Stimulated activated naive CD4-positive, alpha-beta T cell treated with Interleukin-2 at 50 U/mL for 16 hours (primary cell): ENCODE measurements at regions not wholly inside any gene's neighbourhood (a gene's known extent, or its start where the extent isn't known, plus 50 kb on each side); places are given as distances from the start of the nearest gene placed in this dataset.

Experiments used
- DNase-seq: peaks from one replicate; lab custom pipeline; 2025; lab: John Stamatoyannopoulos, UW

DNA sequence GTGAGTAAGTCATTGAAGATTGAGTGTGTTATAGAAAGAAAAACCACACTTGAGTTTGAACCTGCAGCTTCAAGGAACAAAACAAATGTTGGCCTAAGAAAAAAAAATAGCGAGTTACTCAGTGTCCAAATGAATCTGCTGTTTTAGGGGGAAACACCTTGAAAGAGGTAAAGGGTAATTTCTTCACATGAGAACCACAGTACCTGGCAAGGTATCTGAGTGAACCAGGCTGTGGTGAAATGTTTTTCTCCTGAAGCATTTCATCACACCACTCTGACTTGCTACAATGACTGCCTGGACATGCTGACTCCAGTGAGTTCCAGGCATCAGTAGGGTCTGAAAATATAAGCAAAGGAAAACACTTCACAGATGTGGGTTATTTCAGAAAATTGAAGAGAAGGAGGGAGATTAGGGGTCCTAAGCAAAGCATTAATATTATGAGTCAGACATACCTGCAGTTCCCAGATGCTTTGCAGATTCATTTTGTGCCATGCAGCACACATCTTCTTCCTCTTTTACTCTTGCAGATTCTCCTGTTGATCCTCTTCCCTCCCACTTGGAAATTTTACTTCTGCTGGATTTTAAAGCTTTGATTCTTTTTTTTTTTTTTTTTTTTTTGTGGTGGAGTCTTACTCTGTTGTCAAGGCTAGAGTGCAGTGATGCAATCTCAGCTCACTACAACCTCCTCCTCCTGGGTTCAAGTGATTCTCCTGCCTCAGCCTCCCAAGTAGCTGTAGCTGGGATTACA, 206.2 kb upstream of the SGK1 start:
- no peak for DNase-seq

DNA sequence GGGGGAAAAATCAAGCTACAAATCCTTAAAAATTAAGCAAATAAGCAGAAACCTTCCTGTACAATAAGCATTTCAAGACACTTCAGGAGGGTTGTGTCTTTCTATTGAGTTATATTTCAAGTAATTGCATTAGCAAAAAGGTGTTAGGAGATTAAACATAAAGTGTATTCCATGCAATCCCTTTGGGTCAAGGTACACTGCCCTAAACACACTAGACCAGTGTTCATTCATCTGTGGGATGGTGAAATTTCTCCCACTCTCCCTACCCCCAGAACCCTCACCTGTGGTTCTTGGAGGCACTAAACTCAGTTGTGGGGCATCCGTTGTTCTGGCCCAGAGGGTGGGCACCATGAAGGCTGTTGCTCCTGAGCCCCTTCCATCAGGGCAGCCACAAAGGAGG, 205.1 kb upstream of the SGK1 start:
- DNase-seq = no peak

DNA sequence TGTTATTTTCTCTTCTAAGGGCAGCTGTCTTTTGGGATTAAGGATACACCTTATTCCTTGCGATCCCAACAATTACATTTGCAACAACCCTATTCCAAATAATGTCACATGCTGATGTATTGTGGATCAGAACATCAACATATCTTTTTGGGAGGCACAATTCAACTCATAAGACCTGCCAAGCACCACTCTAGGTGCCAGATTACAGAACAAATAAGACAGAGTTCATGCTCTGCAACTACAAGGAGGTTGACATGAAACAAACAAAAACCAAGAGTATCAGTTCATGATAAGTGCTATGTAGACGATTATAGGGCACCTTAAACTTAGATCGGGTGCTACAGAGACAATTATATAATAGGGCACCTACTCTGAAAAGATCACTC, 203.2 kb upstream of the SGK1 start:
- DNase-seq = no peak

DNA sequence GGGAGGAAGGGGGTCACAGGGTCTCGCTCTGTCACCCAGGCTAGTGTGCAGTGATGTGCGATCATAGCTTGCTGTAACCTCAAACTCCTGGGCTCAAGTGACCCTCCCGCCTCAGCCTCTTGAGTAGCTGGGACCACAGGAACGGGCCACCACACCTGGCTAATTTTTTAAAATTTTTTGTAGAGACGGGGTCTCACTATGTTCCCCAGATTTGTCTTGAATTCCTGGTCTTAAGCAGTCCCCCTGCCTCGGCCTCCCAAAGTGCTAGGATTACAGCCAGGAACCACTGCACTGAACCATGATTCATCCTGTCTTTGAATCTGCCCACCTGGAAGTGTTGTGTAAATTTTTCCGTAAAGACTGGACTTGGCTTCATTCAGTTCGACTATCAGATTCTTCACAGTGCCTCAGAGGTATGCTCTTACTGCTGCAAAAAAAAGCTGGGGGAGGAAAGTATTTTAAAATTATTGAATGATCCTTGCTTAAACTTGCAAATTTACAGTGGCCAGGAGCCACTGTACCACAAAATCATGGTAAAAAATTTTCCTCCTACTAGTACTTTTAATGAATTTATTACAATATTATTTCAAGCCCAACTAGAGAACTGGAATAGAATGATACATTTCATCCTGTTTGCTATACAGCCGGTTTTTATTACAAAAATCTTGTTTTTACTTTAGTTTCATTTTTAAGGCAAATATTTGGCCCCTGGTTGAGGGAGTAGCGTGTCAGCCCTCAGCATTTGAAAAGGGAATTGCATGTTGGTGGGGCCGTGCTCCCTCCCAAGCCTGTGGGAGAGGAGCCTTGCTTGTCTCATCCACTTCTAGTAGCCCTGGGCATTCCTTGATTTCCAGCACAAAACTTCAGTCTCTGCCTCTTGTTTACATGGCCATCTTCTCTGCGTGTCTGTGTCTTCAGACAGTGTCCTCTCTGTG, 202.5 kb upstream of the SGK1 start:
- no peak for DNase-seq

DNA sequence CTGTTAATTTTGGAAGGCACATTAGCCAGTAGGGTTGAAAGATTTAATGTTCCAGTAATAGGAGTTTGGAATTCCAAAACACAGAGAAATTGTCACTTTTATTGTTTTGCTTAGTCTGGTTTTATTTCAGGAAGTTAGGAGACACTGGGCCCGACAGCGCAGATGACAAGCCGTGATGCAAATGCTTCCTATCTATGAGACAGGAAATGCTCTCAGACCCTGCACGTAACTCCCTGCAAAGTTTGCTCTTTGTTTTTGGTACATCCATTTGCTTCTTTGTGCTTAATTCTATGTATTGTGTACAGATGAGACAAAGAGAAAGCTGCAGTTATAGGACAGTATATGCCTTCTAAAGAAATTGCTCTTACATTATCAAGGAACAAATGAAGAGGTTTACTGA, 201.6 kb upstream of the SGK1 start:
- no peak for DNase-seq

DNA sequence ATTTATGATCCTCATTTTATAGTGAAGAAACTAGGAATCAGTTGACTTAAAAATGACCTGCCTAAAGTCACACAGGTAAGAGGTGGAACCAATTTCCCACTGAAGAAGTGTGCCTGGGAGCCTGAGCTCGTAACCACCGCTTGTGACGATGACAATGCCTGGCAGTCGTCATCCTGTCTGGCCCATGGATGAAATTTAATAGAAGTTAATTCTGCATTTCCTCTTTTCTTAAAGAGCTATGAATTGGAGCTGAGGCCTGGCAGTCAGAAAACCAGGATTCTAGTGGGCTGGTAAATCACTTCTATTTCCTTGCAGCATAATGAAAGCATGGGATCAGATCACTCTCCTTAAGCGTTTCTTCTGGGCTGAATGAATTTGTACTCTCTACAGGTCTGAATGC, 200.0 kb upstream of the SGK1 start:
- no peak for DNase-seq

DNA sequence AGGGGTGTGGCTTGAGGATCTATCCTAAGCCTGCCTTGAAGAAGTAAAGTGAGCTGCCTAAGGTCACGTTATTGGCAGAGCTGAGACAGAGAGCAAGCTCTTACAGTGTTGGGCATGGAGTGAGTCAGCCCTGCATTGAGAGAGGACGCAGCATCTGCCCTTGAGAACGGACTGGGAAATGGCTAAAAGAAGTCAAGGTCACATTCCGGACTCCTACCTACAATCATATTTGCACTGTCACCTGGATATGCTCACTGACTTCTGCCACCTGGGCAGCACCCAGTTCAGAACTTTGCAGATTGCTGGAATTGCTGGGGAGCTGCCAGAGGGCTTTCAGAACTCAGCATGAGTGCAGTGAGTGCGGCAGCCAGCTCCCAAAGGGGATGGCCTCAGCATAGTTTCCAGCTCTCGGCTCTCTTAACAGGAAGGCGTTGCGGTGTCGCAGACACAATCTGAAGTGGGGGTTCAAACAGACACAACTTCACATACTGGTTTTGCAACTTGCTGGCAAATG, 199.3 kb upstream of the SGK1 start:
- no peak for DNase-seq

DNA sequence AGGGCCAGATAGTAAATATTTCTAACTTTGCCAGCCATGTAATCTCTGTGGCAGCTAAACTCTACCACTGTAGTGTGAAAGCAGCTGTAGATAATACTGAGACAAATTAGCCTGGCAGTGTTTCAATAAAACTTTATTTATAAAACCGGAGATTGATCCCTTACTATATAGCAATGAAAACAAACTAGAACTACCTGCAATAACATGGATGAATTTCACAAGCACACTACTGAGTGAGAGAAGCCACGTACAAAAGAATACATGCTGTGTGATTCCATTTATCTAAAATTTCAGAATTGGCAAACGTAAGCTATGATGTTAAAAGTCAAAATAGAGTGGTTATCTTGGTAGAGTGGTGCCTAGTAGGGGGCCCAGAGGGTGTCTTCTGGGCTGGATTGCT, 198.7 kb upstream of the SGK1 start:
- DNase-seq = no peak

DNA sequence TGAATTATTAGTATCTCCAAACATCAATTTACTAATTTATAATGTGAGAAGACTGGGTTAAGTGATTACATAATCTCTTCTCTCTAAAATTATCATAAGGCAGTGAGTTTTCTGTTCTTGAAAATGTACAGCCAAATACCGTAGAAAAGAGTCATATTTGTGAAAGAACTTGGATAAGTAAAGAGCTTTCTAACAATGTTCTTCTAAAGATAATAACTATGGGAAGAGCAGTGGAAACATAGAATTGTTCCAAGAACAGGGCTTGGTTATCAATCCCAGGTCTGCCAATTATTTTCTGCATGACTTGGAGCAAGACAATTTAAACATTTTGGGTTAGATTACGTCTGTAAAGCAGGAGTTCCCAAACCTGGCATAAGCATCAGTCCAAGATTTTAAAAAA, 198.1 kb upstream of the SGK1 start:
- DNase-seq = no peak

DNA sequence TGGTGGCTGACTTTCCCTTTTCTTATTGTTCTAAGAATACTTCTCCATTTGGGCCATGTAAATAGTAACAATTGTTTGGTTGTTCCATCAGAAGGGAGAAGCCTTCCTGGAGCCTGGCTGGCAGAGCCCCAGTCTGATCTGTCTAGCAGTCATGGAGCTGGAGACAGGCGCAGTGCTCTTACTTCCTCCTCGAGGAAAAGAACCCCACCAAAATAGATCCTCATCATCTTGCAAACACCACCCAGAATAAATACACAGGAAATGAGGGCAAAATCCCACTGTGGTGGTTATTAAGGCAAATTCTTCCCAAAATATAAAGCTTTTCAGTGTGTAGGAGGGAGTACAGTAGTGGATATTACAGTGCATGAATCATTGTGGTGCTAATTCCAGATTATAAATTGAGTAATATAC, 195.1 kb upstream of the SGK1 start:
- DNase-seq = no peak

DNA sequence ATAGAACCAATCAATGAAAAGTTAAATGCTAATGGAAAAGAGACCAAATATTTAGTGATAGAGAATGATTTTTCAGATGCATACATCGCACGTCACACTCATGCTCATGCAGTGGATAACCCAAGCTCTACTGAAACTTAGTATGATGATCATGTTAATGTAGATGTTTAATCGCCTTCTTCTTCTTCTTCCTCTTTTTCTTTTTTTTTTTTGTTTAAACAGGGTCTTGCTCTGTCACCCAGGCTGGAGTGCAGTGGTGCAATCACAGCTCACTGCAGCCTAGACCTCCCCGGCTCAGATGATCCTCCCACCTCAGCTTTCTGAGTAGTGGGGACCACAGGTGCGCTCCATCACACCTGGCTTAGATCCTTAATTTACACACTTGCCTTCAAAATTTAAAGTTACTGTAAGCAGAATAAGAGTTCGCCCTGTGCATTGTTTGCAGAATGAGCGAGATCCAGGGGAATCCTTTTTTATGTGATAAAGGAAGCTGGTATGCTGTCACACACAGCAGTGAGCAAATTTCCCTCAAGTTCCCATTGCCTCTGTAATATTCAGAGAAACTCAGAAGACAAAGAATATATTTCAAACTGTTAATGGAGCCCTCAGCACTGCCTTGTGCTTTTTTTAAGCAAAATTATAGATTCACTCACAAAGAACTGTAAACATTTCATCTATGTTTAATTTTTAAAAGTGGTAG, 194.2 kb upstream of the SGK1 start:
- DNase-seq = no peak

DNA sequence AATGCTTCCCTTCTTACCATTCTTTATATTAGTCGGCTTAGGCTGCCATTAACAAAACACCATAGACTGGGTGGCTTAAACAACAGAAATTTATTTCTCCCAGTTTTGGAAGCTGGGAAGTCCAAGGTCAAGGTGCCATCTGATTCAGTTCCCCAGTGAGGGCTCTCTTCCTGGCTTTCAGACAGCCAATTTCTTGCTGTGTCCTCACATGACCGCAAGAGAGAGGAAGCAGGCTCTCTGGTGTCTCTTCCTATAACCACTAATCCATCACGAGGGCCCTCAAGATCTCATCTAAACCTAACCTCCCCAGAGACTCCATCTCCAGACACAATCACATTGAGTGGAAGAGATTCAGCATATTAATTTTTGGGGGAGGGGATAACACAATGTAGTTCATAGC, 193.0 kb upstream of the SGK1 start:
- no peak for DNase-seq

DNA sequence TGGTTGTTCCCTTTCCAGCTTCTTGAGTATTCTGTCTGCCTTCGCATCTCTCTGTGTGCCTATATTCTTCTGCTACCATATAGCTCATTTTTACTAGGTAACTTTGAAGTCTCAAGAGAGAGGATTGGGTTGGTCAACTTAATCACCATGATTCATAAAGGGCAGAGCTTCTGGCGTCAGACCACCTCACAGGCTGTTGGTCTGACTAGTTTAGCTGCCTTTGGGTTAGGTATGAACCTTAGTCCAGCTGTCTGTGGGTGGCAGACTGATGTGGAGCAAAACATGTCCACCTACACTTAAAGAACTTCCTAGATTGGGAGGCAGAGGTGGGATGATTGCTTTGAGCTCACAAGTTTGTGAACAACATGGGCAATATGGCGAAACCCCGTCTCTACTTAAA, 192.2 kb upstream of the SGK1 start:
- no peak for DNase-seq

DNA sequence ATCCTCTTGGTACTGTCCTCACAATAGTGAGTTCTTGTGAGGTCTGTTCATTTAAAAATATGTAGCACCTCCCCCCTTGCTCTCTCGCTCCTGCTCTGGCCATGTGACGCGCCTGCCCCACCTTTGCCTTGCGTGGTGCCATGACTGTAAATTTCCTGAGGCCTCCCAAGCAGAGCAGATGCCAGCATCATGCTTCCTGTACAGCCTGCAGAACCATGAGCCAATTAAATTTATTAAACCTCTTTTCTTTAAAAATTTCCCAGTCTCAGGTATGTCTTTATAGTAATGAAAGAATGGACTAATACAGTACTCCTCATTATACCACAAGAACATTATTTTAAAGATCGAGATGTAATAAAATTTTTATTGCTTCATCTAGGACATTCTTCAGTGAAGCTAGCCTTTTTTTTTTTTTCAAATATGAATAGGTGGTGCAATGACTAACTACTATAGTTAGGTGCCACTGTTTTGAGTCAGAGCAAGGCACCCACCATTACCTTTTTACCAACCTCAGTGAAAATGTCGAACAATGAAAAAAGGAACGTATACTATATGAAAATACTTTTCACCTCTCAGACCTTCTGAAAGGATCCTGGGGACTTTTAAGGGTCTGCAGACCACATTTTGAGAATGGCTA, 191.1 kb upstream of the SGK1 start:
- no peak for DNase-seq

DNA sequence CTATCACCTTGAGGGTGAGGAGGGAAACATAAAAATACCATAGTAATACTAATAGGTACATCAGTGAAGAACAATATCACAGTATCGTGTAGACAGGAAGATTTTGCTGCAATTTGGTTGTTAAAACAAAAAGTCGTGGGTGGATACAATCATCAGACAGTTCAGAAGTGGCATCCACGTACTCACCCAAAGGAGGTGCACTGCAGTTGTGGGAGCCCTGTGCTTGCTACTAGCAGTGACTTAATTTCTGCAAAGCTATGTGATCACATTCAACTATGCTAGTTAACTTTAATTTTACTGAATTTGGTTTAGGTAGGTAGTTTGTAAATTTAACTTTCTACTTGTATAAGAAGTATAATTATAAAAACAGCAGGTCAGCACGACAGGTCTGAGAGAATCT, 188.2 kb upstream of the SGK1 start:
- no peak for DNase-seq

DNA sequence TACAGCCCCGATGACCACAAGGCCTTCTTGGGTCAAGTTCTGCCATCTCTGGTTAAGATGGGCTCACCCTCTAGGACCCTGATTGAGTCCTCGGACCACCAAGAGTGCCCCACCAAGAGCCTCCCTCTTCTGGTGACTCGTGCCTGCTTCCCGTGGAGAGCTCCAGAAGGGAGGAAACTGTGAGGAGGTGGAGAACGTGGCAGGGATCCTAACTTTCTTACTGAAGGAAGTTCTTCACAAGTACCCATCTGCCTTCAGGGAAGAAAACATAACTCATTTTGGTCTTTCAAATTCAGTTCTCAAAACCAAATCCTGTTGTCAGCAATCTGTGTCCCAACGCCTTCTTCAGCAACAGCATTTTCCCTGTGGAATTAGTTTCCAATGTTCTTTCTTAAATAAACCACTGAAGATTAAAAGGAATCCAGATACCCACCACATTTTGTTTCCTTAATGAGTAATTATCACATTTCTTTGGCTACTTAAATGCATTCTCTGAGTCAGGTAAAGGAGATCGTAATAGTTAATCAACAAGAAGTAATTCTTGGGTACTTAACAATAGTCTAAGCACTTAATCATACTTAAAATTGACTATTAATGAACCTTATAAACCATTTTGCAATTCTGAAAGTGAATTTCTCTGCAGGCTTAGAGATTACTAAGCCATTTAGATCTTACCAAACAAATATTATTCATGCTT, 185.8 kb upstream of the SGK1 start:
- no peak for DNase-seq

DNA sequence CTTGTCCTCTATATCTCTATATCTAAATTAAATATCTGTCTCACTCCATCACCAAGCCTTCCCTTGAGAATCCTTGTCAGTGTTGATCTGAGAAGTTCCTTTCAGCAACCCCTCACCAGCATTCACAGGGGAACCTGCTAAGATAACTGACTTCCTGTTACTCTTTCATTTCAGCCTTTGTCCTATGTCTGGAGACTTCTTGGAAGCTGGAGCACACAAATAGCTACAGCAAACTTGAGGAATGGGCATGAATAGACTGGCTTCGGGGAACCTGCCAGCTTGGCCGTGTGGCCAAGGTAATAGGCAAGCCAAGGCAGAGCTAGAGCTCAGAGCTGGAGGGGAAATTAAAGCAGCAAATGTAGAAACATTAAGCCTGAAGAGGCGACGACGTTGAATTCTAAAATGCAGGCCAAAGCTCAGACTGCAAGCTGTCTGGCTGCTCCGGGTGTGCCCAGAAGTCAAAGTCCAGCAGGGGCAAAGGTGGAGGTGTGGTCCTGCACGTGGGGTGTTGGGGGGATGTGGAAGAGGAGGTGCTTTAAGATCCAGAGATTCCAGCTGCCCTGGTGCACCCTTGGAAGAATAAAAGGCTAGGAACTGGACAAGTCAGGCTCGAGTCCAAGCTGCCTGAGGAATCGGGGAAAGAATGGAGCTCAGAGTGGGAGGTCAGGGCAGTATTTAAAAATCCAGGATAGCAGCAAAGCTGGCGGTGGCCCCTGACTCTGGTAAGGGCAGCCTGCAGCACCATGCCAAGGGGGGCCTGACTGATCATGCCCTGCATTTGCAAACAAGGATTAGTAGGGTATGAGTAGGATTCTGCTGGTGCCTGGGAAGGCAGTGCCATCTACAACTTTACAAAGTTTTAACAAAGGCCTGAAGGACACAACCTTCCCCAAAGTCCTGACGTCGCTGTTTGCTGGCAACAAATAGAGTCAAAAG, 185.0 kb upstream of the SGK1 start:
- no peak for DNase-seq

DNA sequence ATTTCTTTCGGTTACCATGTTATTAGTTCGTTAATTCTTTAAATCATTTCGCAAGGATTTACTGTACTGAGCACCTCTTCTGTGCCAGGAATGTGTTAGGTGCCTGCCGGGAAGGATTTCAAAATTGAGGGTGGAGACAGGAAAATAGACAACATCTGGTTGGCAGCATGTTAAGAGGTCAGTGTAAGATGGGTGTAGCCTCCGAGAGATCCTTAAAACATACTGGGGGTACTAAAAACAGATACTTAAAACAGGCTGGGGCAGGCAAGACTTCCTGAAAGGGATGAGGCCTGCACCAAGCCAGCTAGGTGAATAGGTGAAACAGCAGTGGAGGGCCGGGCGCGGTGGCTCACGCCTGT, 178.0 kb upstream of the SGK1 start:
- DNase-seq = no peak

DNA sequence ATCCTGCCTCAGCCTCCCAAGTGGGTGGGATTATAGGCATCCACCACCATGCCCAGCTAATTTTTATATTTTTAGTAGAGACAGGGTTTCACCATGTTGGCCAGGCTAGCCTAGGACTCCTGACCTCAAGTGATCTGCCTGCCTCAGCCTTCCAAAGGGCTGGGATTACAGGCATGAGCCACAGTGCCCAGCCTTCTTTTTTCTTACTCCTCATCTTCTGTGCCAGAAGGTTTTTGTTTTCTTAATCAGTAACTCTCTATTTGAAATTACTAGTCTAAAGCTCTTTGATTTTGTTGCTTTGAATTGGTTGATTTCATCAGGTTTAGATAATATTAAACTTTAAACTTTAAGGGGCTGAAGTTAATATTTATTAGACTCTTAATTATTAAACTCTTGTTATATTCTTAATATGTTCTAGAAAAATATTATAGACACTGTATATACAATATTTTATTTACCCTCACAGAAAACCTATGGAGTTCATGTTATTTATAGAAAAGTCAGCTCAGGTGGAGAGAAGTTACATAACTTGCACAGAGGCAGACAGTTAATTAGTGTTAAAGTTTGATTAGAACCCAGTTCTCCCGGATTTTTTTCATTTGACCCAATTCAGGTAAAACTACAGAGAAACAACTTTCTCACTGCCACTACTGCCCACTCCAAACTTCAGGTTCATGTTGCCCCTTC, 177.4 kb upstream of the SGK1 start:
- no peak for DNase-seq

DNA sequence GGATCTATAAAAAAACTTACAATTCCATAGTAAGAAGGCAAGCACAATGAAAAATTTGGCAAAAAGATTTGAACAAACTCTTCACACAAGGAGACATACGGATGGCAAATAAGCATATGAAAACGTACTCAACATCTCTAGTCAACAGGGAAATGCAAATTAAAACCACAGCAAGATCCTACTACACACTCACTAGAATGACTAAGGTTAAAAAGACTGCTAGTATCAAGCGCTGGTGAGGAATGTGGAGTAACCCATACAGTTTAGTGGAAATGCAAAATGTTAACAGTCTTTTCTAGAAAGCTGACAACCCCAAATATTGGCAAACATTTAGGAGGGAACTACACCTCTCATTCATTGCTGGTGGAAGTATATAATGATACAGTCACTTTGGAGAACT, 175.9 kb upstream of the SGK1 start:
- DNase-seq = no peak
